Prostate gland (tissue), 2 donors: ENCODE measurements at regions not wholly inside any gene's neighbourhood (a gene's known extent, or its start where the extent isn't known, plus 50 kb on each side); places are given as distances from the start of the nearest gene placed in this dataset.

Source experiments
- DNase-seq: peaks from one replicate; pipeline ENCODE4 v3.0.0-alpha.2; 2019; ENCODE audit warnings: low spot score
- H3K27ac ChIP-seq, 2 donors: fragments of 200-600 bp; sonication (generic); 2 replicates each; pipeline ENCODE4 v1.5.1; 2017 to 2019
- H3K27me3 ChIP-seq: fragments of 200-600 bp; sonication (generic); replicated peaks from 2 replicates; pipeline ENCODE4 v1.5.1; 2019; ENCODE audit not compliant: insufficient read depth
- H3K36me3 ChIP-seq, 2 donors: fragments of 200-600 bp; sonication (generic); 1 replicate in 1 of 2; 2 replicates in 1 of 2; pipeline versions ENCODE4 v1.5.1 to v1.8.1; 2017 to 2019
- H3K4me1 ChIP-seq: fragments of 200-600 bp; sonication (generic); replicated peaks from 2 replicates; pipeline ENCODE4 v1.5.1; 2019
- H3K4me3 ChIP-seq, 2 donors: fragments of 200-600 bp; sonication (generic); 2 replicates each; pipeline ENCODE4 v1.5.1; 2017 to 2019
- H3K9me3 ChIP-seq: fragments of 200-600 bp; sonication (generic); 2 replicates; pipeline ENCODE4 v1.5.1; 2017
- CTCF ChIP-seq, 4 experiments: fragments of 200-600 bp in 2 of 4; fragments of 450-650 bp in 2 of 4; sonication (generic) in 2 of 4; IDR thresholded peaks; 1 replicate in 3 of 4; 2 replicates in 1 of 4; pipeline ENCODE4 v1.5.1; 2016 to 2019; ENCODE audit warnings: antibody characterized with exemption in 4 of 4, mild to moderate bottlenecking in 2 of 4, moderate library complexity in 2 of 4
- POLR2A ChIP-seq: fragments of 450-650 bp; IDR thresholded peaks from one replicate; pipeline ENCODE4 v1.6.1; 2016; ENCODE audit warnings: antibody characterized with exemption, mild to moderate bottlenecking
- POLR2AphosphoS5 ChIP-seq: sonication (generic); formaldehyde crosslinking; IDR thresholded peaks from one replicate; pipeline ENCODE4 v1.6.1; 2017; ENCODE audit warnings: antibody characterized with exemption
- WGBS: methylation state at CpG from one replicate; pipeline ENCODE4 v1.1.5; 2018; 5-methylcytosine and 5-hydroxymethylcytosine counted together
- intact Hi-C: fragments of 100-400 bp; cut with DNase I; formaldehyde crosslinking; loops from one replicate; pipeline ENCODE4 v1.14.2; 2022

- intact Hi-C loops: no loop called here
- Histone ChIP-seq H3K4me1 (no peaks in the 10 kb centered on the region), H3K27me3 (no peaks in the 10 kb centered on the region), H3K4me3 (no peak overlapping the region), H3K27ac (no peak overlapping the region), H3K36me3 (no peaks in the 10 kb centered on the region), H3K9me3 (no peaks in the 10 kb centered on the region)
- no peak for TF ChIP-seq POLR2A
- no peak for TF ChIP-seq POLR2AphosphoS5
- no peak for TF ChIP-seq CTCF (IDR thresholded peaks at IDR 0.05)
- WGBS: 73% methylated on average over 1 of the region's 1 CpG
- no peak for DNase-seq
These were observed 130.8 kb upstream of the LNX1 start for GRCh38 chr4:53722110-53722509.

GRCh38 chr4:53721263-53721662, 130.0 kb upstream of the LNX1 start:
- 89% methylated on average over 1 of the region's 1 CpG for WGBS

GRCh38 chr4:53720776-53721175, 129.5 kb upstream of the LNX1 start:
- no peak for TF ChIP-seq POLR2A
- TF ChIP-seq CTCF (IDR thresholded peaks at IDR 0.05): no peak
- no peak for TF ChIP-seq POLR2AphosphoS5
- 87% methylated on average over 5 of the region's 5 CpGs for WGBS
- Histone ChIP-seq H3K27ac (no peak overlapping the region), H3K27me3 (no peaks in the 10 kb centered on the region), H3K9me3 (no peaks in the 10 kb centered on the region), H3K4me3 (no peak overlapping the region), H3K4me1 (no peaks in the 10 kb centered on the region), H3K36me3 (no peaks in the 10 kb centered on the region)
- DNase-seq: no peak
- intact Hi-C loops: no loop called here

More at GRCh38 chr4:53721263-53721662, 130.0 kb upstream of the LNX1 start:
- no peak for DNase-seq
- H3K27ac ChIP-seq: no peak overlapping the region
- H3K4me1 ChIP-seq: no peaks in the 10 kb centered on the region
- intact Hi-C loops: no loop called here
- no peak overlapping the region for H3K4me3 ChIP-seq
- no peaks in the 10 kb centered on the region for H3K36me3 ChIP-seq
- no peak for TF ChIP-seq POLR2AphosphoS5
- TF ChIP-seq POLR2A: no peak
- TF ChIP-seq CTCF (IDR thresholded peaks at IDR 0.05): no peak
- no peaks in the 10 kb centered on the region for H3K27me3 ChIP-seq
- no peaks in the 10 kb centered on the region for H3K9me3 ChIP-seq

- DNase-seq: no peak
- H3K36me3 ChIP-seq: no peaks in the 10 kb centered on the region
- TF ChIP-seq POLR2A (no peak), CTCF (IDR thresholded peaks at IDR 0.05) (no peak), POLR2AphosphoS5 (no peak)
- no peaks in the 10 kb centered on the region for H3K4me1 ChIP-seq
- no peaks in the 10 kb centered on the region for H3K9me3 ChIP-seq
- no peaks in the 10 kb centered on the region for H3K27me3 ChIP-seq
- H3K4me3 ChIP-seq: no peak overlapping the region
- no peak overlapping the region for H3K27ac ChIP-seq
- 91% methylated on average over 4 of the region's 4 CpGs for WGBS
- intact Hi-C loops: no loop called here
These were observed 125.8 kb upstream of the LNX1 start for GRCh38 chr4:53717064-53717549.

GRCh38 chr4:53716471-53717063, 125.3 kb upstream of the LNX1 start:
- H3K27me3 ChIP-seq: no peaks in the 10 kb centered on the region
- H3K9me3 ChIP-seq: no peaks in the 10 kb centered on the region
- no peak overlapping the region for H3K4me3 ChIP-seq
- TF ChIP-seq CTCF (IDR thresholded peaks at IDR 0.05): no peak
- DNase-seq: no peak
- WGBS: 91% methylated on average over 6 of the region's 6 CpGs
- H3K4me1 ChIP-seq: no peaks in the 10 kb centered on the region
- H3K27ac ChIP-seq: no peak overlapping the region
- intact Hi-C loops: no loop called here
- H3K36me3 ChIP-seq: no peaks in the 10 kb centered on the region
